Bronchial epithelial cell (primary cell): ENCODE measurements at regions not wholly inside any gene's neighbourhood (a gene's known extent, or its start where the extent isn't known, plus 50 kb on each side); places are given as distances from the start of the nearest gene placed in this dataset.
A peak's percentile ranks its signal among the peaks of the same experiment; 100 is the strongest.

ENCODE experiments used
- DNase-seq: peaks from one replicate; pipeline ENCODE4 v3.0.0-alpha.2; 2010; ENCODE audit warnings: low read depth
- FAIRE-seq: peaks from 2 replicates; lab custom pipeline; 2011; peaks lifted over from hg19 to GRCh38; lab: Jason Lieb, UNC
- H3K27me3 ChIP-seq: 2 replicates; pipeline ENCODE4 v1.5.1; 2011; ENCODE audit warnings: low read length; ENCODE audit not compliant: control insufficient read depth, insufficient read depth
- H3K36me3 ChIP-seq: 2 replicates; pipeline ENCODE4 v1.5.1; 2011; ENCODE audit warnings: low read length; ENCODE audit not compliant: control insufficient read depth, insufficient read depth
- H3K4me3 ChIP-seq: 2 replicates; pipeline ENCODE4 v1.5.1; 2011; ENCODE audit warnings: mild to moderate bottlenecking, low read depth, low read length, control low read depth
- TF ChIP-seq, protein P1 (sequence below): IDR thresholded peaks from 2 replicates; pipeline ENCODE4 v1.5.1; 2011; ENCODE audit warnings: mild to moderate bottlenecking, moderate library complexity, low read length, control low read depth, inconsistent platforms; ENCODE audit not compliant: insufficient read depth, severe bottlenecking

DNA sequence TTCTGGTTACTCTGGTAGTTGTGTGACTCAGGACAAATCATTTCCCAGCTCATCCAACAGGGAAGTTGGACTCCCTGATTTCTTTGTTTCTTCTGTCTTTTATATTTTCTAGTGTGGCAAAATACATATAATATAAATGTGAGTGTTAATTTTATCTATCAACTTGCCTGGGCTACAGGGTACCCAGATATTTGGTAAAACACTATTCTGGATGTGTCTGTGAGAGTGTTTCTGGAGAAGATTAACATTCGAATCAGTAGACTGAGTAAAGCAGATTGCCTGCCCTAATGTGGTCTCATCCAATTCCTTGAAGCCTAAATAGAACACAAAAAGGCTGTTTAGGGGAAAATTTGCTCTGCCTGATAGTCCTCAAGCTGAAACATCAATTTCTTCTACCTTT, 91.1 kb upstream of the EPCAM start:
- FAIRE-seq: no peak
- Histone ChIP-seq H3K36me3 (no peaks in the 10 kb centered on the region), H3K4me3 (no peak overlapping the region), H3K27me3 (no peaks in the 10 kb centered on the region)
- TF ChIP-seq, protein P1, sequence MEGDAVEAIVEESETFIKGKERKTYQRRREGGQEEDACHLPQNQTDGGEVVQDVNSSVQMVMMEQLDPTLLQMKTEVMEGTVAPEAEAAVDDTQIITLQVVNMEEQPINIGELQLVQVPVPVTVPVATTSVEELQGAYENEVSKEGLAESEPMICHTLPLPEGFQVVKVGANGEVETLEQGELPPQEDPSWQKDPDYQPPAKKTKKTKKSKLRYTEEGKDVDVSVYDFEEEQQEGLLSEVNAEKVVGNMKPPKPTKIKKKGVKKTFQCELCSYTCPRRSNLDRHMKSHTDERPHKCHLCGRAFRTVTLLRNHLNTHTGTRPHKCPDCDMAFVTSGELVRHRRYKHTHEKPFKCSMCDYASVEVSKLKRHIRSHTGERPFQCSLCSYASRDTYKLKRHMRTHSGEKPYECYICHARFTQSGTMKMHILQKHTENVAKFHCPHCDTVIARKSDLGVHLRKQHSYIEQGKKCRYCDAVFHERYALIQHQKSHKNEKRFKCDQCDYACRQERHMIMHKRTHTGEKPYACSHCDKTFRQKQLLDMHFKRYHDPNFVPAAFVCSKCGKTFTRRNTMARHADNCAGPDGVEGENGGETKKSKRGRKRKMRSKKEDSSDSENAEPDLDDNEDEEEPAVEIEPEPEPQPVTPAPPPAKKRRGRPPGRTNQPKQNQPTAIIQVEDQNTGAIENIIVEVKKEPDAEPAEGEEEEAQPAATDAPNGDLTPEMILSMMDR: no peak
- DNase-seq: no peak

DNA sequence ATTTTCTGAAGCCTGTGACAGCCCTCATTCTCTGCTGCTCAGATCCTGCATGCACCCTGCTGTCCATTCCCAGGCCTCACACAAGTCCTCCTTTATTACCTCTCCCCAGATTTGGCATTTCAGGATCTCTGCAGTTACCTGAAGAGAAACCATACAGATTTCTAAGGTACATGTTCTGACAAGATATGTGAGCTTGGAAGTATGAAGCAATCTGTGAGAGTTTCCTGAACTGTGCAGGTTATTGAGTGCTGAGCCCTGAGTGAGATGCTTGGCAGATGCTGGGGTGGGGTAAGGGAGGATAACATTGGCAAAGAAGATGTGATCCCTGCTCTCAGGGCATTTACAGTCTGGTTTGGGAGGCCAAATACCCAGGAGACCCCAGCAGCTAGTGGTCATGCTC, 91.9 kb upstream of the EPCAM start:
- H3K4me3 ChIP-seq: no peak overlapping the region
- TF ChIP-seq, protein P1: no peak
- H3K36me3 ChIP-seq: no peaks in the 10 kb centered on the region
- no peak for FAIRE-seq
- no peaks in the 10 kb centered on the region for H3K27me3 ChIP-seq
- peak; percentile 79 for DNase-seq

DNA sequence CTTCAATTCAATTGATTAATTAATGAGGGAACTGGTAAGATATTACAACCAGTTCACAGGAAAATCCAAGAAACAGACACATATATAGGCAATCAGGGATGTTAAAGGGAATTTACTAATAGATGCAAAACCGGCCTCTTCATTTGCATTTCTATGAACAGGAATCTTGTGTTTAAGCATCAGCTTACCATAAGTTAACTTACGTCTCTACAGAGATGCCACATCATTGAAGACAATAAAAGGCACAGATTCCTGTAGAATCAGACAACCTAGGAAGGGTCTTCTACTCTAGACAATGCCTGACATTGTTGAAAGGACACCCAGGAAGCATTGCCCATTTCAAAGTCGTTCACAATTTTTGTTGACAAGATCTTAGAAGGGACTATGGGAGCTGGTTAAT, 93.0 kb upstream of the EPCAM start:
- H3K4me3 ChIP-seq: no peak overlapping the region
- no peaks in the 10 kb centered on the region for H3K36me3 ChIP-seq
- no peak for DNase-seq
- H3K27me3 ChIP-seq: no peaks in the 10 kb centered on the region
- TF ChIP-seq, protein P1: no peak
- no peak for FAIRE-seq

DNA sequence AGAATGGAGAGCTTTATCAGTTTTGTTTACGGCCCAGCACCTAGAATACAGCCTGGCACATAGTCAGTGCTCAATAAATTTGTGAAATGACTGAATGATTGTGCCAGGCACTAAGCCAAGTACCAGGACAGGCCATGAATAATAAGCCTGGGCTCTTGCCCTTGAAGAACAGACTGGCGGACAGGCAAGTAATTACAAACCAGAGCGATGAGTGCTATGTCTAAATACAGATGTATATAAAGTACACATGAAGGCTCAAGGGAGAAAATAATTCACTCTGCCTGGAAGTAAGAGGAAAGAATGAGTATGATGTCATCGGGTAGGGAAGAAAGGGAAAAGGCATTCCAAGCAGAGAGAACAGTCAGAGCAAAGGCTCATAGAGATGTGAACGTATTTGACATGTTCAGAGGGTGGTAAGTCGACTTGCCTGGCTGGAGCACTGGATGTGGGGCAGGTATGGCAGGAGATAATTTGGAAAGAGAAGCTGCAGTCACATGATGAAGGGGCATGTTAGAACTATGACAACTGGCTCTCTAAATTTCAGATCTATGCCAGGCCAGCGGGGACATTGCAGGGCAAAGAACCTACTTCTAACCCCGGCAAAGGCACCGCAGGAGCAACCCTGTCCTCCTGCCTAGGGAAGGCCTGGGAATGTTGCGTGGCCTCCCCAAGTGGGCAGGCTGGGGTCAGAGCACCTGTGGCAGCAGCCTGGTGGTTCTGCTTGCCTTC, 94.9 kb upstream of the EPCAM start:
- H3K36me3 ChIP-seq: no peaks in the 10 kb centered on the region
- no peaks in the 10 kb centered on the region for H3K27me3 ChIP-seq
- DNase-seq (peak; percentile 50), FAIRE-seq (no peak)
- TF ChIP-seq, protein P1: no peak
- H3K4me3 ChIP-seq: no peak overlapping the region

DNA sequence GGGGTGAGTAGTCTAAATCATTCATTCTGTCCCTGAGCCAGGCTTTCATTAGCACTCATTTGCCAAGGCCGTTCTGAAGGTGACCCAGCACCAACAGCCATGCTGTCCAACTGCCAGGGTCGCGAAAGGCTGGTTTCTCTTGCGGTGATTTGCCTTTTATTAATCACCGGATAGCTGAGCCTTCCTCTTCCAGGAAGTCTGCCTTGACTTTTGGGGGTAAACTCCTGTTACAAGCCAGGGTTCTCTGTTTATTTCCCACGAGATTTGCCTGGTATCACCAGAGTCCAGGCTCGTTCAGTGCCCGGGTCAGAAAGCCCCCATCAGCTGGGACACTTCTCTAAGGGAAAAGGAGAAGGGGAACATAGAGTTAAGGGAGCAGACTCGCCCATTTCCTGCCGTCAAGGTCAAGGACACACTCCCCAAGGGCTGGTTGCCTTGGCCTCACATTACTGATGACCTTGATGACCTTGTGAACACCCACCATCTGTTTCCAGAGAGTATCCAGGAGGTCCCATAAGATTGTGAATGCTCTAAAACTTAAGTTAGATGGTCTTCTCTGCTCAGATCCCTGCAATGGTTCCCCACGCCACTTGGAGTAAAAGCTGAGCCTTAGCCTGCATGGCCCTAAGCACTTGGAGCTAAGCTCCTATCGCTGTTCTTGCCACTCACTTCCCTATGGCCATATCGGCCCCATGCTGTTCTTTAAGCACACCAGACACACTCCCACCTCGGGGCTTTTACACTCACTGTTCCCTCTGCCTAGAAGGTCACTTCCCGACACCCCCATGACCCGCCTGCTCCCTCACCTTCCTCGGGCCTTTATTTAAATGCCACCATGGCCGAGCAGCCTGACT, 96.0 kb upstream of the EPCAM start:
- no peak for DNase-seq
- no peak overlapping the region for H3K4me3 ChIP-seq
- FAIRE-seq: no peak
- no peaks in the 10 kb centered on the region for H3K27me3 ChIP-seq
- TF ChIP-seq, protein P1: no peak
- H3K36me3 ChIP-seq: no peaks in the 10 kb centered on the region
